Loucy (cell line): ENCODE measurements at regions not wholly inside any gene's neighbourhood (a gene's known extent, or its start where the extent isn't known, plus 50 kb on each side); places are given as distances from the start of the nearest gene placed in this dataset.

ENCODE experiments used
- EZH2phosphoT487 ChIP-seq: fragments of 200-600 bp; IDR thresholded peaks from 2 replicates; pipeline ENCODE4 v1.6.1; 2018; ENCODE audit warnings: antibody characterized with exemption, mild to moderate bottlenecking, moderate library complexity, borderline replicate concordance
- TF ChIP-seq, protein P1 (sequence below): fragments of 200-600 bp; sonication (generic); conservative IDR thresholded peaks from 2 replicates; pipeline ENCODE4 v1.5.1; 2014; ENCODE audit warnings: mild to moderate bottlenecking, antibody characterized with exemption, low read length

DNA sequence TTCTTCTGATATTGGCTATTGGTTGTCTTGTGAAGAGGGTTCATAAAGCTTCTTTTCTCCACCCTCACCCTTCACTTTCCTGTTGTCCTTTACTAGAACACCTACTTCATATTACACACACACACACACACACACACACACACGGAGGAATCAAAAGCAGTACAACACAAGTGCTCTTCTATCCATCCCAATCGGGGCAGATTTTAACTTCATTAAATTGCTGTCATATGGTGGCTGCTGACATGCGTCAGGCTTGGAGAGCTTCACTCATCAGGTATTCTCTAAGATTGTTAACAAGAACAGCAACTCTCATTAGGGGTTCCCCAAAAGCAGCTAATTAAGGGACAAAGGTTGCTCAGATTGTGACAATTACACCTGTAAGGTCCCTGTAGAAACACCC lies 239.1 kb upstream of the MEIS2 start:
- TF ChIP-seq, protein P1, sequence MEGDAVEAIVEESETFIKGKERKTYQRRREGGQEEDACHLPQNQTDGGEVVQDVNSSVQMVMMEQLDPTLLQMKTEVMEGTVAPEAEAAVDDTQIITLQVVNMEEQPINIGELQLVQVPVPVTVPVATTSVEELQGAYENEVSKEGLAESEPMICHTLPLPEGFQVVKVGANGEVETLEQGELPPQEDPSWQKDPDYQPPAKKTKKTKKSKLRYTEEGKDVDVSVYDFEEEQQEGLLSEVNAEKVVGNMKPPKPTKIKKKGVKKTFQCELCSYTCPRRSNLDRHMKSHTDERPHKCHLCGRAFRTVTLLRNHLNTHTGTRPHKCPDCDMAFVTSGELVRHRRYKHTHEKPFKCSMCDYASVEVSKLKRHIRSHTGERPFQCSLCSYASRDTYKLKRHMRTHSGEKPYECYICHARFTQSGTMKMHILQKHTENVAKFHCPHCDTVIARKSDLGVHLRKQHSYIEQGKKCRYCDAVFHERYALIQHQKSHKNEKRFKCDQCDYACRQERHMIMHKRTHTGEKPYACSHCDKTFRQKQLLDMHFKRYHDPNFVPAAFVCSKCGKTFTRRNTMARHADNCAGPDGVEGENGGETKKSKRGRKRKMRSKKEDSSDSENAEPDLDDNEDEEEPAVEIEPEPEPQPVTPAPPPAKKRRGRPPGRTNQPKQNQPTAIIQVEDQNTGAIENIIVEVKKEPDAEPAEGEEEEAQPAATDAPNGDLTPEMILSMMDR = no peak
- no peak for TF ChIP-seq EZH2phosphoT487
